H9 (cell line): ENCODE measurements at regions not wholly inside any gene's neighbourhood (a gene's known extent, or its start where the extent isn't known, plus 50 kb on each side); places are given as distances from the start of the nearest gene placed in this dataset.
"Not testable (repeated sequence)": the region's sequence is repeated elsewhere in the genome, so short reads cannot be mapped to it uniquely, and the experiment has no call there.

Experiments used
- DNase-seq: peaks from one replicate; pipeline ENCODE4 v3.0.0-alpha.2; 2017
- H2AFZ ChIP-seq: one replicate; pipeline ENCODE4 v1.6.1; 2013; ENCODE audit warnings: mild to moderate bottlenecking, low read length, control low read depth, moderate library complexity
- H2AK5ac ChIP-seq: 2 replicates; pipeline ENCODE4 v1.6.1; 2013; ENCODE audit warnings: low read length, control low read depth, mixed read lengths; ENCODE audit not compliant: insufficient read length
- H2BK120ac ChIP-seq: one replicate; pipeline ENCODE4 v1.6.1; 2013; ENCODE audit warnings: low read depth, mild to moderate bottlenecking, low read length, control low read depth, inconsistent platforms; ENCODE audit not compliant: poor library complexity, severe bottlenecking
- H2BK12ac ChIP-seq: 2 replicates; pipeline ENCODE4 v1.6.1; 2013; ENCODE audit warnings: low read length, control low read depth, mixed read lengths, low read depth; ENCODE audit not compliant: insufficient read length
- H2BK15ac ChIP-seq: 2 replicates; pipeline ENCODE4 v1.6.1; 2013; ENCODE audit warnings: low read depth, low read length, control low read depth
- H2BK20ac ChIP-seq: one replicate; pipeline ENCODE4 v1.6.1; 2013; ENCODE audit warnings: low read depth, mild to moderate bottlenecking, low read length, control low read depth, inconsistent platforms; ENCODE audit not compliant: poor library complexity, severe bottlenecking
- H2BK5ac ChIP-seq: 2 replicates; pipeline ENCODE4 v1.6.1; 2013; ENCODE audit warnings: low read length, control low read depth, mixed read lengths; ENCODE audit not compliant: insufficient read length
- H3K14ac ChIP-seq: 2 replicates; pipeline ENCODE4 v1.6.1; 2013; ENCODE audit warnings: low read length, control low read depth; ENCODE audit not compliant: insufficient read depth
- H3K18ac ChIP-seq: 2 replicates; pipeline ENCODE4 v1.6.1; 2013; ENCODE audit warnings: low read depth, mild to moderate bottlenecking, mixed read lengths, low read length, control low read depth; ENCODE audit not compliant: insufficient read length
- H3K23ac ChIP-seq: 2 replicates; pipeline ENCODE4 v1.6.1; 2013; ENCODE audit warnings: low read length, control low read depth, mixed read lengths, low read depth; ENCODE audit not compliant: insufficient read length
- H3K23me2 ChIP-seq: 2 replicates; pipeline ENCODE4 v1.6.1; 2013; ENCODE audit warnings: low read depth, mild to moderate bottlenecking, mixed read lengths, low read length, control low read depth; ENCODE audit not compliant: insufficient read length, poor library complexity, severe bottlenecking
- H3K27ac ChIP-seq: 2 replicates; pipeline ENCODE4 v1.5.1; 2013; ENCODE audit warnings: low read length, control low read depth, mixed read lengths, low read depth; ENCODE audit not compliant: insufficient read length
- H3K27me3 ChIP-seq: 2 replicates; pipeline ENCODE4 v1.6.1; 2013; ENCODE audit warnings: low read length, control low read depth, inconsistent platforms; ENCODE audit not compliant: insufficient read depth
- H3K4ac ChIP-seq: 2 replicates; pipeline ENCODE4 v1.6.1; 2013; ENCODE audit warnings: low read depth, mild to moderate bottlenecking, control low read depth, inconsistent platforms, low read length, moderate library complexity
- H3K4me1 ChIP-seq: 2 replicates; pipeline ENCODE4 v1.6.1; 2013; ENCODE audit warnings: low read length, control low read depth, inconsistent platforms; ENCODE audit not compliant: insufficient read depth
- H3K4me2 ChIP-seq: 2 replicates; pipeline ENCODE4 v1.6.1; 2013; ENCODE audit warnings: low read length, control low read depth, mixed read lengths; ENCODE audit not compliant: insufficient read length, insufficient read depth
- H3K56ac ChIP-seq: 2 replicates; pipeline ENCODE4 v1.6.1; 2013; ENCODE audit warnings: low read depth, mild to moderate bottlenecking, mixed read lengths, low read length, control low read depth; ENCODE audit not compliant: insufficient read length
- H3K79me1 ChIP-seq: 2 replicates; pipeline ENCODE4 v1.6.1; 2013; ENCODE audit warnings: low read depth, mild to moderate bottlenecking, moderate library complexity, low read length, control low read depth, inconsistent platforms; ENCODE audit not compliant: insufficient read depth, poor library complexity, severe bottlenecking
- H3K79me2 ChIP-seq: 2 replicates; pipeline ENCODE4 v1.6.1; 2013; ENCODE audit warnings: low read length, control low read depth, inconsistent platforms; ENCODE audit not compliant: insufficient read depth
- H3K9ac ChIP-seq: 2 replicates; pipeline ENCODE4 v1.6.1; 2013; ENCODE audit warnings: low read length, control low read depth, mixed read lengths; ENCODE audit not compliant: insufficient read length; ENCODE audit errors: extremely low read depth
- H3K9me3 ChIP-seq: one replicate; pipeline ENCODE4 v1.6.1; 2013; ENCODE audit warnings: low read depth, low read length, inconsistent platforms; ENCODE audit not compliant: control insufficient read depth
- H3T11ph ChIP-seq: one replicate; pipeline ENCODE4 v1.6.1; 2013; ENCODE audit warnings: mild to moderate bottlenecking, low read length, control low read depth, inconsistent platforms
- H4K20me1 ChIP-seq: one replicate; pipeline ENCODE4 v1.6.1; 2013; ENCODE audit not compliant: control insufficient read depth, insufficient read length, insufficient read depth
- H4K5ac ChIP-seq: 2 replicates; pipeline ENCODE4 v1.6.1; 2013; ENCODE audit warnings: low read depth, mild to moderate bottlenecking, mixed read lengths, low read length, control low read depth; ENCODE audit not compliant: insufficient read length
- H4K8ac ChIP-seq: replicated peaks from 2 replicates; pipeline ENCODE4 v1.6.1; 2013; ENCODE audit warnings: low read length, control low read depth, mixed read lengths, low read depth; ENCODE audit not compliant: insufficient read length
- H4K91ac ChIP-seq: 2 replicates; pipeline ENCODE4 v1.6.1; 2013; ENCODE audit warnings: low read depth, mild to moderate bottlenecking, moderate library complexity, mixed read lengths, low read length, control low read depth; ENCODE audit not compliant: insufficient read length
- H3K27ac Mint-ChIP-seq, 3 experiments: 2 replicates in 2 of 3; 3 replicates in 1 of 3; pipeline ENCODE4 v1.8.0; 2020 to 2021; ENCODE audit warnings: mixed read lengths in 3 of 3, mild to moderate bottlenecking in 1 of 3, moderate library complexity in 1 of 3
- H3K27me3 Mint-ChIP-seq: 2 replicates; pipeline ENCODE4 v1.8.0; 2021; ENCODE audit warnings: low read depth, mild to moderate bottlenecking, moderate library complexity, mixed read lengths
- H3K36me3 Mint-ChIP-seq, 3 experiments: 2 replicates in 2 of 3; 3 replicates in 1 of 3; pipeline ENCODE4 v1.8.0; 2020 to 2021; ENCODE audit warnings: low read depth in 3 of 3, mixed read lengths in 3 of 3; ENCODE audit not compliant: insufficient read depth in 1 of 3
- H3K4me1 Mint-ChIP-seq, 2 experiments: 2 replicates each; pipeline ENCODE4 v1.8.0; 2020; ENCODE audit warnings: mixed read lengths in 2 of 2
- H3K4me3 Mint-ChIP-seq, 2 experiments: 2 replicates in 1 of 2; 3 replicates in 1 of 2; pipeline ENCODE4 v1.8.0; 2020 to 2021; ENCODE audit warnings: mild to moderate bottlenecking in 2 of 2, mixed read lengths in 2 of 2, moderate library complexity in 1 of 2
- H3K9me3 Mint-ChIP-seq, 2 experiments: 2 replicates in 1 of 2; 3 replicates in 1 of 2; pipeline ENCODE4 v1.8.0; 2020; ENCODE audit warnings: mild to moderate bottlenecking in 2 of 2, mixed read lengths in 2 of 2, moderate library complexity in 1 of 2
- CTCF ChIP-seq: fragments of 200-600 bp; sonication (generic); conservative IDR thresholded peaks from 3 replicates; pipeline ENCODE4 v1.8.0; 2021; ENCODE audit warnings: antibody characterized with exemption, mild to moderate bottlenecking
- WGBS: extraction: QIAGEN DNeasy Blood & Tissue Kit; methylation state at CpG from one replicate; pipeline ENCODE4 v1.1.7; 2013; ENCODE audit warnings: missing lambda C conversion rate, low lambda C conversion rate, mixed read lengths; ENCODE audit not compliant: insufficient read length; ENCODE audit errors: extremely low coverage; 5-methylcytosine and 5-hydroxymethylcytosine counted together

GRCh38 chr6:140653506-140653905 is 1279.1 kb upstream of the CITED2 start:
- Histone ChIP-seq H2BK12ac (no peak overlapping the region), H3K9ac (no peak overlapping the region), H4K8ac (no peak overlapping the region), H3K4me1 (no peaks in the 10 kb centered on the region), H3K4me2 (no peak overlapping the region), H2BK20ac (no peak overlapping the region), H3K79me2 (no peaks in the 10 kb centered on the region), H3K56ac (no peak overlapping the region), H3K79me1 (no peaks in the 10 kb centered on the region), H3T11ph (no peak overlapping the region), H3K27ac (no peak overlapping the region), H3K4ac (no peak overlapping the region), H3K23me2 (no peaks in the 10 kb centered on the region), H4K91ac (no peak overlapping the region), H3K18ac (no peak overlapping the region), H4K5ac (no peak overlapping the region), H3K14ac (no peak overlapping the region), H2BK15ac (no peak overlapping the region), H2AK5ac (no peak overlapping the region), H3K23ac (no peak overlapping the region), H3K27me3 (no peaks in the 10 kb centered on the region), H2BK120ac (no peak overlapping the region), H4K20me1 (no peaks in the 10 kb centered on the region), H2AFZ (no peak overlapping the region), H2BK5ac (no peak overlapping the region), H3K9me3 (no peaks in the 10 kb centered on the region)
- Mint-ChIP-seq H3K4me1 (no peaks in the 10 kb centered on the region), H3K4me3 (no peak overlapping the region), H3K27me3 (no peaks in the 10 kb centered on the region), H3K9me3 (peaks cover 3% of the 10 kb centered on the region in 2 experiments; a peak in 3 of 5 replicates), H3K27ac (no peak overlapping the region; a peak in 1 of 7 replicates), H3K36me3 (peaks cover 0 to 2% (median 0%) of the 10 kb centered on the region in 3 experiments; a peak in 2 of 7 replicates)
- TF ChIP-seq CTCF, result no peak
- DNase-seq, result no peak

GRCh38 chr6:140649502-140649901 is 1275.1 kb upstream of the CITED2 start:
- not testable (repeated sequence) for H2BK5ac ChIP-seq, H3K4me2 ChIP-seq, H3K27ac Mint-ChIP-seq, H3K4ac ChIP-seq, H3K9ac ChIP-seq, H3K23me2 ChIP-seq, H2BK120ac ChIP-seq, H3K4me3 Mint-ChIP-seq, H3K79me1 ChIP-seq, H3K23ac ChIP-seq, H3K79me2 ChIP-seq, H2AFZ ChIP-seq, H4K8ac ChIP-seq, H3K14ac ChIP-seq, H3K27ac ChIP-seq, H4K91ac ChIP-seq, H2AK5ac ChIP-seq, H3K4me1 Mint-ChIP-seq, DNase-seq, H2BK20ac ChIP-seq, H3K4me1 ChIP-seq, H4K5ac ChIP-seq, H3K27me3 Mint-ChIP-seq, H2BK12ac ChIP-seq, H2BK15ac ChIP-seq, H3K18ac ChIP-seq, H3K27me3 ChIP-seq, H3K56ac ChIP-seq, H3K9me3 ChIP-seq, H4K20me1 ChIP-seq, H3T11ph ChIP-seq
- H3K36me3 Mint-ChIP-seq, result peaks cover 14 to 23% (median 23%) of the 10 kb centered on the region in 3 experiments
- H3K9me3 Mint-ChIP-seq, result peaks cover 23 to 36% of the 10 kb centered on the region in 2 experiments
- no CpG with 5 or more reads among the region's 3 CpGs for WGBS
